HEK293 (cell line): ENCODE measurements at regions not wholly inside any gene's neighbourhood (a gene's known extent, or its start where the extent isn't known, plus 50 kb on each side); places are given as distances from the start of the nearest gene placed in this dataset.

Experiments used
- CTCF ChIA-PET: fragments of 350-600 bp; formaldehyde crosslinking; extraction: SDS; loops from one replicate; lab custom pipeline; 2021; ENCODE audit warnings: antibody characterized with exemption; lab: Yijun Ruan, JAX
- POLR2A ChIA-PET: fragments of 300-600 bp; formaldehyde crosslinking; extraction: SDS; loops from one replicate; lab custom pipeline; 2020; ENCODE audit warnings: antibody characterized with exemption, inconsistent platforms; lab: Yijun Ruan, JAX
- H3K27ac ChIP-seq: fragments of 200-500 bp; sonication (Bioruptor generic); 2 replicates; pipeline ENCODE4 v1.5.1; 2014; ENCODE audit warnings: low read depth, low read length, control low read depth, inconsistent platforms; ENCODE audit errors: extremely low read depth
- H3K36me3 ChIP-seq, 2 experiments: fragments of 200-500 bp in 1 of 2; sonication (Bioruptor generic) in 1 of 2; 1 replicate in 1 of 2; 2 replicates in 1 of 2; pipeline ENCODE4 v1.5.1; 2014 to 2017; ENCODE audit warnings: inconsistent platforms in 2 of 2, low read length in 2 of 2; ENCODE audit not compliant: control insufficient read depth in 2 of 2, insufficient read depth in 1 of 2
- H3K4me1 ChIP-seq: fragments of 200-500 bp; sonication (Bioruptor generic); 2 replicates; pipeline ENCODE4 v1.5.1; 2014; ENCODE audit warnings: mild to moderate bottlenecking, low read length, inconsistent platforms; ENCODE audit not compliant: control insufficient read depth, insufficient read depth
- H3K4me3 ChIP-seq: 2 replicates; pipeline ENCODE4 v1.5.1; 2011; ENCODE audit warnings: low read depth, mild to moderate bottlenecking, control low read depth, low read length, moderate library complexity
- H3K9me3 ChIP-seq: fragments of 200-500 bp; sonication (Bioruptor generic); 2 replicates; pipeline ENCODE4 v1.5.1; 2014; ENCODE audit warnings: low read depth, low read length, inconsistent platforms; ENCODE audit not compliant: control insufficient read depth, insufficient read depth
- EGR2 ChIP-seq: fragments of 450-650 bp; formaldehyde crosslinking; IDR thresholded peaks from 2 replicates; pipeline ENCODE4 v1.5.1; 2016; ENCODE audit warnings: low read depth, missing biosample characterization, missing genetic modification characterization
- GLIS2 ChIP-seq: fragments of 450-650 bp; formaldehyde crosslinking; IDR thresholded peaks from 2 replicates; pipeline ENCODE4 v1.5.1; 2016; ENCODE audit warnings: missing biosample characterization, missing genetic modification characterization
- HOXD13 ChIP-seq: sonication (generic); formaldehyde crosslinking; IDR thresholded peaks from 2 replicates; pipeline ENCODE4 v1.8.0; 2022; ENCODE audit warnings: missing genetic modification reagents, borderline replicate concordance
- IKZF3 ChIP-seq: fragments of 450-650 bp; IDR thresholded peaks from 2 replicates; pipeline ENCODE4 v1.5.0; 2018; ENCODE audit warnings: missing biosample characterization, mild to moderate bottlenecking, missing genetic modification characterization, moderate library complexity
- SP2 ChIP-seq: fragments of 450-650 bp; formaldehyde crosslinking; IDR thresholded peaks from 2 replicates; pipeline ENCODE4 v1.5.1; 2016; ENCODE audit warnings: missing biosample characterization, missing genetic modification characterization
- ZNF114 ChIP-seq: fragments of 450-650 bp; formaldehyde crosslinking; IDR thresholded peaks from 2 replicates; pipeline ENCODE4 v1.5.0; 2017; ENCODE audit warnings: missing biosample characterization, missing genetic modification characterization
- ZNF138 ChIP-seq: fragments of 450-650 bp; formaldehyde crosslinking; IDR thresholded peaks from 2 replicates; pipeline ENCODE4 v1.5.1; 2016; ENCODE audit warnings: missing biosample characterization, missing genetic modification characterization, borderline replicate concordance
- ZNF157 ChIP-seq: fragments of 450-650 bp; formaldehyde crosslinking; IDR thresholded peaks from 2 replicates; pipeline ENCODE4 v1.5.1; 2016; ENCODE audit warnings: missing biosample characterization, missing genetic modification characterization
- ZNF23 ChIP-seq: fragments of 450-650 bp; formaldehyde crosslinking; IDR thresholded peaks from 2 replicates; pipeline ENCODE4 v1.5.1; 2016; ENCODE audit warnings: missing biosample characterization, missing genetic modification characterization, borderline replicate concordance
- ZNF248 ChIP-seq: fragments of 450-650 bp; formaldehyde crosslinking; IDR thresholded peaks from 2 replicates; pipeline ENCODE4 v1.5.1; 2017; ENCODE audit warnings: missing biosample characterization, missing genetic modification characterization
- ZNF335 ChIP-seq: fragments of 450-650 bp; formaldehyde crosslinking; conservative IDR thresholded peaks from 2 replicates; pipeline ENCODE4 v1.5.1; 2016; ENCODE audit warnings: missing biosample characterization, missing genetic modification characterization
- ZNF366 ChIP-seq: fragments of 450-650 bp; formaldehyde crosslinking; conservative IDR thresholded peaks from 2 replicates; pipeline ENCODE4 v1.5.1; 2016; ENCODE audit warnings: missing biosample characterization, missing genetic modification characterization
- ZNF473 ChIP-seq: fragments of 450-650 bp; formaldehyde crosslinking; IDR thresholded peaks from 2 replicates; pipeline ENCODE4 v1.5.1; 2017; ENCODE audit warnings: missing biosample characterization, missing genetic modification characterization
- ZNF48 ChIP-seq: fragments of 450-650 bp; formaldehyde crosslinking; IDR thresholded peaks from 2 replicates; pipeline ENCODE4 v1.5.1; 2016; ENCODE audit warnings: missing biosample characterization, missing genetic modification characterization
- ZNF549 ChIP-seq: fragments of 450-650 bp; IDR thresholded peaks from 2 replicates; pipeline ENCODE4 v1.5.1; 2018; ENCODE audit warnings: missing biosample characterization, missing genetic modification characterization, mild to moderate bottlenecking, inconsistent platforms, moderate library complexity
- ZNF561 ChIP-seq: fragments of 450-650 bp; IDR thresholded peaks from 2 replicates; pipeline ENCODE4 v1.5.1; 2018; ENCODE audit warnings: missing biosample characterization, missing genetic modification characterization, borderline replicate concordance
- ZNF600 ChIP-seq: fragments of 450-650 bp; formaldehyde crosslinking; IDR thresholded peaks from 2 replicates; pipeline ENCODE4 v1.5.1; 2016; ENCODE audit warnings: missing biosample characterization, missing genetic modification characterization
- ZNF624 ChIP-seq: fragments of 450-650 bp; formaldehyde crosslinking; IDR thresholded peaks from 2 replicates; pipeline ENCODE4 v1.5.1; 2017; ENCODE audit warnings: missing biosample characterization, missing genetic modification characterization
- ZNF664 ChIP-seq: fragments of 450-650 bp; formaldehyde crosslinking; IDR thresholded peaks from 2 replicates; pipeline ENCODE4 v1.5.1; 2016; ENCODE audit warnings: missing biosample characterization, missing genetic modification characterization
- ZNF785 ChIP-seq: fragments of 450-650 bp; formaldehyde crosslinking; IDR thresholded peaks from 2 replicates; pipeline ENCODE4 v1.5.1; 2016; ENCODE audit warnings: missing biosample characterization, missing genetic modification characterization
- ZNF791 ChIP-seq: fragments of 450-650 bp; formaldehyde crosslinking; IDR thresholded peaks from 2 replicates; pipeline ENCODE4 v1.5.1; 2016; ENCODE audit warnings: missing biosample characterization, missing genetic modification characterization
- TF ChIP-seq, protein P1 (sequence below): fragments of 450-650 bp; formaldehyde crosslinking; IDR thresholded peaks from 2 replicates; pipeline ENCODE4 v1.5.1; 2016; ENCODE audit warnings: missing biosample characterization, missing genetic modification characterization, borderline replicate concordance
- TF ChIP-seq, protein P2 (sequence below): fragments of 450-650 bp; formaldehyde crosslinking; IDR thresholded peaks from 2 replicates; pipeline ENCODE4 v1.5.1; 2016; ENCODE audit warnings: missing biosample characterization, missing genetic modification characterization
- TF ChIP-seq, protein P3 (sequence below): fragments of 450-650 bp; formaldehyde crosslinking; IDR thresholded peaks from 2 replicates; pipeline ENCODE4 v1.5.1; 2016; ENCODE audit warnings: missing biosample characterization, missing genetic modification characterization
- TF ChIP-seq, protein P4 (sequence below): fragments of 450-650 bp; formaldehyde crosslinking; IDR thresholded peaks from 2 replicates; pipeline ENCODE4 v1.5.1; 2016; ENCODE audit warnings: missing biosample characterization, missing genetic modification characterization
- TF ChIP-seq, protein P5 (sequence below): fragments of 450-650 bp; formaldehyde crosslinking; IDR thresholded peaks from 2 replicates; pipeline ENCODE4 v1.5.1; 2016; ENCODE audit warnings: missing biosample characterization, missing genetic modification characterization

DNA sequence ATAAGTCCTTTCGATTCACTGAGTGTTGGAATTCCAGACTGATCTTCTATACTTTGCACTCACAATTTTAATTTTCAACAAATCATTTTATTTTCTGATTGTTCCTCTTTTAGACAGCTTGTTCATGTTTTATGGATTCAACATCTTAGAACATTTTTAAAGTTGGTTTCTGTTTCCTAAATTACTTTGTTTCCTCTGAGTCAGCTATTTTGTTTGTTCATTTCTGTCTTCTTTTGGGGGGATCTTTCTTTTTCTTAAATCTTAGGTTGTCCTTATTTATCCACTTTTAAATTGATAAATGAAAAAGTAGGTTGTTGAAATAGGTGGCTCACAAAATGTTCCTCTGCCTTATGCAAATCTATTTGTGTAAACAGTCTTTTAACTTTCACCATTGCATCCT, 160.0 kb downstream of the GALC start:
- ChIA-PET POLR2A (no interaction called here), CTCF (no interaction called here)
- H3K4me1 ChIP-seq: no peaks in the 10 kb centered on the region
- H3K27ac ChIP-seq: no peak overlapping the region
- no peak for TF ChIP-seq HOXD13 (CRISPR knock-in tag)
- no peak for TF ChIP-seq GLIS2
- no peak for TF ChIP-seq ZNF48 (tag by site-specific recombination)
- no peak for TF ChIP-seq ZNF664 (tag by site-specific recombination)
- TF ChIP-seq IKZF3 (tag by site-specific recombination): no peak
- TF ChIP-seq, protein P1, sequence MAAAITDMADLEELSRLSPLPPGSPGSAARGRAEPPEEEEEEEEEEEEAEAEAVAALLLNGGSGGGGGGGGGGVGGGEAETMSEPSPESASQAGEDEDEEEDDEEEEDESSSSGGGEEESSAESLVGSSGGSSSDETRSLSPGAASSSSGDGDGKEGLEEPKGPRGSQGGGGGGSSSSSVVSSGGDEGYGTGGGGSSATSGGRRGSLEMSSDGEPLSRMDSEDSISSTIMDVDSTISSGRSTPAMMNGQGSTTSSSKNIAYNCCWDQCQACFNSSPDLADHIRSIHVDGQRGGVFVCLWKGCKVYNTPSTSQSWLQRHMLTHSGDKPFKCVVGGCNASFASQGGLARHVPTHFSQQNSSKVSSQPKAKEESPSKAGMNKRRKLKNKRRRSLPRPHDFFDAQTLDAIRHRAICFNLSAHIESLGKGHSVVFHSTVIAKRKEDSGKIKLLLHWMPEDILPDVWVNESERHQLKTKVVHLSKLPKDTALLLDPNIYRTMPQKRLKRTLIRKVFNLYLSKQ (tag by site-specific recombination): no peak
- no peak for TF ChIP-seq ZNF473 (tag by site-specific recombination)
- TF ChIP-seq, protein P2, sequence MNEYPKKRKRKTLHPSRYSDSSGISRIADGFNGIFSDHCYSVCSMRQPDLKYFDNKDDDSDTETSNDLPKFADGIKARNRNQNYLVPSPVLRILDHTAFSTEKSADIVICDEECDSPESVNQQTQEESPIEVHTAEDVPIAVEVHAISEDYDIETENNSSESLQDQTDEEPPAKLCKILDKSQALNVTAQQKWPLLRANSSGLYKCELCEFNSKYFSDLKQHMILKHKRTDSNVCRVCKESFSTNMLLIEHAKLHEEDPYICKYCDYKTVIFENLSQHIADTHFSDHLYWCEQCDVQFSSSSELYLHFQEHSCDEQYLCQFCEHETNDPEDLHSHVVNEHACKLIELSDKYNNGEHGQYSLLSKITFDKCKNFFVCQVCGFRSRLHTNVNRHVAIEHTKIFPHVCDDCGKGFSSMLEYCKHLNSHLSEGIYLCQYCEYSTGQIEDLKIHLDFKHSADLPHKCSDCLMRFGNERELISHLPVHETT (tag by site-specific recombination): no peak
- TF ChIP-seq ZNF624 (tag by site-specific recombination): no peak
- TF ChIP-seq, protein P3, sequence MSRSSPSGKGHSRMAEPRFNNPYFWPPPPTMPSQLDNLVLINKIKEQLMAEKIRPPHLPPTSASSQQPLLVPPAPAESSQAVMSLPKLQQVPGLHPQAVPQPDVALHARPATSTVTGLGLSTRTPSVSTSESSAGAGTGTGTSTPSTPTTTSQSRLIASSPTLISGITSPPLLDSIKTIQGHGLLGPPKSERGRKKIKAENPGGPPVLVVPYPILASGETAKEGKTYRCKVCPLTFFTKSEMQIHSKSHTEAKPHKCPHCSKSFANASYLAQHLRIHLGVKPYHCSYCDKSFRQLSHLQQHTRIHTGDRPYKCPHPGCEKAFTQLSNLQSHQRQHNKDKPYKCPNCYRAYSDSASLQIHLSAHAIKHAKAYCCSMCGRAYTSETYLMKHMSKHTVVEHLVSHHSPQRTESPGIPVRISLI (tag by site-specific recombination): no peak
- TF ChIP-seq ZNF23 (tag by site-specific recombination): no peak
- TF ChIP-seq ZNF366 (tag by site-specific recombination): no peak
- TF ChIP-seq ZNF600: no peak
- TF ChIP-seq ZNF248 (tag by site-specific recombination): no peak
- no peak for TF ChIP-seq SP2 (tag by site-specific recombination)
- TF ChIP-seq, protein P4, sequence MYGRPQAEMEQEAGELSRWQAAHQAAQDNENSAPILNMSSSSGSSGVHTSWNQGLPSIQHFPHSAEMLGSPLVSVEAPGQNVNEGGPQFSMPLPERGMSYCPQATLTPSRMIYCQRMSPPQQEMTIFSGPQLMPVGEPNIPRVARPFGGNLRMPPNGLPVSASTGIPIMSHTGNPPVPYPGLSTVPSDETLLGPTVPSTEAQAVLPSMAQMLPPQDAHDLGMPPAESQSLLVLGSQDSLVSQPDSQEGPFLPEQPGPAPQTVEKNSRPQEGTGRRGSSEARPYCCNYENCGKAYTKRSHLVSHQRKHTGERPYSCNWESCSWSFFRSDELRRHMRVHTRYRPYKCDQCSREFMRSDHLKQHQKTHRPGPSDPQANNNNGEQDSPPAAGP (tag by site-specific recombination): no peak
- TF ChIP-seq, all 188 proteins: peak for 0
- Histone ChIP-seq H3K9me3 (no peaks in the 10 kb centered on the region), H3K4me3 (no peak overlapping the region), H3K36me3 (no peaks in the 10 kb centered on the region)

DNA sequence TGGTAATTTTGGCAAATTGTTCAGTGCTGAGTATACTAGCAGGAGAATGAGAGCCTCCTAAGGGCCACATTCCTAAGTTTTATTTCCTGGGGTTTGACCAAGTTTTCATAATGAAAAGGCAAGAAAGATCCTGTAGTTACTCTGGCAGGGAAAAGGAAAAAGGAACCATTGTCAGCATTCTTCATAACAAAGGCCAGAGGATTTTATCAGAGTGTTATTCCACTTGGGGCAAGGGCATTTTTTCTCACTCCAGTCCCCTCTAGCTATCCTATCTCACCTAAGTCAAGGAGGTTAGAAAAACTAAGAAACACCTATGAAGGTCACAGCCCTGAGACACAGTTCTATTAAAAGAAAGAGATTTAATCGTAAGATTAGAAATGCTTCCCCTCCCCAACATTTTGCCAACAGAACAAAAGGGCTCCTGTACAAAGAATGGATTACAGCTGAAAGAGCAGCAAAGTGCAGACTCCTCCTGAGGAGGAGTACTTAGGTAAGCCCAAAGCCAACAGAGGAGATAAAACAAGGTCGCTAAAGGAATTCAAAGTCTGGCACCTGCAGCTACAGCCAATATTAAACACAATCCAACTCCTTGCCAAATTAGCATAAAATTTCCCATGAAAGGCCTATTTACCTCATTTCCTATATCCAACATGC, 162.4 kb downstream of the GALC start:
- POLR2A ChIA-PET: no interaction called here
- H3K4me1 ChIP-seq: no peaks in the 10 kb centered on the region
- H3K4me3 ChIP-seq: no peak overlapping the region
- no peaks in the 10 kb centered on the region for H3K36me3 ChIP-seq
- H3K9me3 ChIP-seq: no peaks in the 10 kb centered on the region
- H3K27ac ChIP-seq: no peak overlapping the region
- CTCF ChIA-PET: interaction anchor here (0.8 kb wide), 1 partner anchor 25 kb away, joined by 3 read pairs; no protein-coding TSS in a partner anchor
- TF ChIP-seq ZNF114 (tag by site-specific recombination) (no peak), ZNF157 (tag by site-specific recombination) (no peak), ZNF549 (tag by site-specific recombination) (no peak), ZNF561 (no peak), ZNF785 (tag by site-specific recombination) (no peak), EGR2 (no peak), ZNF335 (tag by site-specific recombination) (no peak), ZNF791 (tag by site-specific recombination) (no peak), ZNF138 (no peak)
- TF ChIP-seq, protein P5, sequence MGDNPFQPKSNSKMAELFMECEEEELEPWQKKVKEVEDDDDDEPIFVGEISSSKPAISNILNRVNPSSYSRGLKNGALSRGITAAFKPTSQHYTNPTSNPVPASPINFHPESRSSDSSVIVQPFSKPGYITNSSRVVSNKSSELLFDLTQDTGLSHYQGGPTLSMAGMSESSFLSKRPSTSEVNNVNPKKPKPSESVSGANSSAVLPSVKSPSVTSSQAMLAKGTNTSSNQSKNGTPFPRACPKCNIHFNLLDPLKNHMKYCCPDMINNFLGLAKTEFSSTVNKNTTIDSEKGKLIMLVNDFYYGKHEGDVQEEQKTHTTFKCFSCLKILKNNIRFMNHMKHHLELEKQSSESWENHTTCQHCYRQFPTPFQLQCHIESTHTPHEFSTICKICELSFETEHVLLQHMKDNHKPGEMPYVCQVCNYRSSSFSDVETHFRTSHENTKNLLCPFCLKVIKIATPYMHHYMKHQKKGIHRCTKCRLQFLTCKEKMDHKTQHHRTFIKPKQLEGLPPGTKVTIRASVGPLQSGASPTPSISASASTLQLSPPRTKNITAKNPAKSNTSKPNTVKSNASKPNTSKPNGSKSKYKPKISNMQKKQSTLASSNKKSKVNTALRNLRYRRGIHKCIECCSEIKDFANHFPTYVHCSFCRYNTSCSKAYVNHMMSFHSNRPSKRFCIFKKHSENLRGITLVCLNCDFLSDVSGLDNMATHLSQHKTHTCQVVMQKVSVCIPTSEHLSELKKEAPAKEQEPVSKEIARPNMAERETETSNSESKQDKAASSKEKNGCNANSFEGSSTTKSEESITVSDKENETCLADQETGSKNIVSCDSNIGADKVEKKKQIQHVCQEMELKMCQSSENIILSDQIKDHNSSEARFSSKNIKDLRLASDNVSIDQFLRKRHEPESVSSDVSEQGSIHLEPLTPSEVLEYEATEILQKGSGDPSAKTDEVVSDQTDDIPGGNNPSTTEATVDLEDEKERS (tag by site-specific recombination): no peak
